ENCODE measurements at regions not wholly inside any gene's neighbourhood (a gene's known extent, or its start where the extent isn't known, plus 50 kb on each side); places are given as distances from the start of the nearest gene placed in this dataset.
A peak's percentile ranks its signal among the peaks of the same experiment; 100 is the strongest.

GRCh38 chr6:113644861-113645575, 212.1 kb upstream of the MARCKS start:
- no peak for DNase-seq
- intact Hi-C loops (cut with DNase I) = no loop called here

GRCh38 chr6:113645576-113645970, 211.6 kb upstream of the MARCKS start:
- intact Hi-C loops (cut with DNase I) = no loop called here

GRCh38 chr6:113645986-113646385, 211.2 kb upstream of the MARCKS start:
- no peak for DNase-seq
- intact Hi-C loops (cut with DNase I) = no loop called here

More at GRCh38 chr6:113645576-113645970, 211.6 kb upstream of the MARCKS start:
- DNase-seq = no peak

- intact Hi-C loops (cut with DNase I) = no loop called here
- DNase-seq = no peak
These were observed 210.4 kb upstream of the MARCKS start for GRCh38 chr6:113646701-113647100.

- intact Hi-C loops (cut with DNase I) = no loop called here
- DNase-seq = no peak
These were observed 209.8 kb upstream of the MARCKS start for GRCh38 chr6:113647143-113647889.

- intact Hi-C loops (cut with DNase I) = no loop called here
- no peak for DNase-seq
These were observed 208.4 kb upstream of the MARCKS start for GRCh38 chr6:113648698-113649097.

GRCh38 chr6:113649276-113649675, 207.9 kb upstream of the MARCKS start:
- no peak for DNase-seq
- intact Hi-C loops (cut with DNase I) = no loop called here

GRCh38 chr6:113649880-113650609, 207.1 kb upstream of the MARCKS start:
- intact Hi-C loops (cut with DNase I) = no loop called here

GRCh38 chr6:113650610-113650979, 206.6 kb upstream of the MARCKS start:
- DNase-seq = peak in 1 of 42 donors; percentile 33
- intact Hi-C loops (cut with DNase I) = no loop called here

More at GRCh38 chr6:113649880-113650609, 207.1 kb upstream of the MARCKS start:
- DNase-seq = no peak

- intact Hi-C loops (cut with DNase I) = no loop called here
- peak; percentile 34 to 81 (median 64) for DNase-seq
These were observed 206.0 kb upstream of the MARCKS start for GRCh38 chr6:113651120-113651519.

GRCh38 chr6:113651920-113652319, 205.2 kb upstream of the MARCKS start:
- DNase-seq = no peak
- intact Hi-C loops (cut with DNase I) = no loop called here

GRCh38 chr6:113653275-113653674, 203.9 kb upstream of the MARCKS start:
- intact Hi-C loops (cut with DNase I) = no loop called here
- no peak for DNase-seq

- intact Hi-C loops (cut with DNase I) = no loop called here
- peak in 38 of 42 donors; percentile 16 to 85 (median 55) for DNase-seq
These were observed 202.7 kb upstream of the MARCKS start for GRCh38 chr6:113654396-113654795.

GRCh38 chr6:113655761-113656160, 201.4 kb upstream of the MARCKS start:
- intact Hi-C loops (cut with DNase I) = no loop called here
- DNase-seq = no peak

- no peak for DNase-seq
- intact Hi-C loops (cut with DNase I) = no loop called here
These were observed 197.3 kb upstream of the MARCKS start for GRCh38 chr6:113659762-113660404.

- intact Hi-C loops (cut with DNase I) = no loop called here
- no peak for DNase-seq
These were observed 196.3 kb upstream of the MARCKS start for GRCh38 chr6:113660819-113661218.

- DNase-seq = no peak
- intact Hi-C loops (cut with DNase I) = no loop called here
These were observed 195.0 kb upstream of the MARCKS start for GRCh38 chr6:113662093-113662665.

GRCh38 chr6:113662688-113663333, 194.3 kb upstream of the MARCKS start:
- intact Hi-C loops (cut with DNase I) = no loop called here
- no peak for DNase-seq

GRCh38 chr6:113664909-113665308, 192.2 kb upstream of the MARCKS start:
- DNase-seq = no peak
- intact Hi-C loops (cut with DNase I) = no loop called here
